GM23338 (cell line): ENCODE measurements at regions not wholly inside any gene's neighbourhood (a gene's known extent, or its start where the extent isn't known, plus 50 kb on each side); places are given as distances from the start of the nearest gene placed in this dataset.
A peak's percentile ranks its signal among the peaks of the same experiment; 100 is the strongest.

Experiments
- ATAC-seq: fragments of 200-7000 bp; cut with Tn5 transposase; 3 replicates; pipeline ENCODE4 v1.9.1; 2020
- DNase-seq: peaks from one replicate; pipeline ENCODE4 v3.0.0-alpha.2; 2015; ENCODE audit warnings: low spot score
- H2AFZ ChIP-seq: fragments of 200-600 bp; sonication (generic); 2 replicates; pipeline ENCODE4 v1.8.0; 2016; ENCODE audit warnings: antibody characterized with exemption, mild to moderate bottlenecking, moderate library complexity
- H3F3A ChIP-seq: fragments of 200-600 bp; sonication (generic); replicated peaks from 2 replicates; pipeline ENCODE4 v1.8.0; 2017; ENCODE audit warnings: antibody characterized with exemption, mixed run types, low read depth
- H3K27ac ChIP-seq: fragments of 200-600 bp; sonication (generic); 2 replicates; pipeline ENCODE4 v1.6.1; 2016; ENCODE audit warnings: low read depth
- H3K27me3 ChIP-seq: fragments of 200-600 bp; sonication (generic); 2 replicates; pipeline ENCODE4 v1.8.0; 2016; ENCODE audit warnings: mild to moderate bottlenecking, mixed run types, moderate library complexity; ENCODE audit not compliant: insufficient read depth
- H3K36me3 ChIP-seq: fragments of 200-600 bp; sonication (generic); 2 replicates; pipeline ENCODE4 v1.8.0; 2016; ENCODE audit warnings: mild to moderate bottlenecking; ENCODE audit not compliant: insufficient read depth
- H3K4me1 ChIP-seq: fragments of 200-600 bp; sonication (generic); 2 replicates; pipeline ENCODE4 v1.8.0; 2016; ENCODE audit warnings: mild to moderate bottlenecking, moderate library complexity; ENCODE audit not compliant: insufficient read depth
- H3K4me2 ChIP-seq: fragments of 200-600 bp; sonication (generic); 2 replicates; pipeline ENCODE4 v1.7.1; 2017; ENCODE audit warnings: mixed run types
- H3K4me3 ChIP-seq: fragments of 200-600 bp; sonication (generic); 2 replicates; pipeline ENCODE4 v1.6.1; 2016; ENCODE audit warnings: mixed run types
- H3K79me2 ChIP-seq: fragments of 200-600 bp; sonication (generic); replicated peaks from 2 replicates; pipeline ENCODE4 v1.8.0; 2017; ENCODE audit warnings: mild to moderate bottlenecking; ENCODE audit not compliant: insufficient read depth
- H3K9me2 ChIP-seq: fragments of 200-600 bp; sonication (generic); 2 replicates; pipeline ENCODE4 v1.8.0; 2017; ENCODE audit not compliant: insufficient read depth
- H4K20me1 ChIP-seq: fragments of 200-600 bp; sonication (generic); replicated peaks from 2 replicates; pipeline ENCODE4 v1.8.0; 2017; ENCODE audit warnings: mild to moderate bottlenecking; ENCODE audit not compliant: insufficient read depth
- H3K27ac Mint-ChIP-seq: 2 replicates; pipeline ENCODE4 v1.8.0; 2020; ENCODE audit warnings: inconsistent platforms, mild to moderate bottlenecking, moderate library complexity, mixed read lengths
- H3K27me3 Mint-ChIP-seq: 3 replicates; pipeline ENCODE4 v1.8.0; 2022; ENCODE audit warnings: low read depth, mild to moderate bottlenecking, moderate library complexity, mixed read lengths, inconsistent platforms; ENCODE audit not compliant: insufficient read depth, poor library complexity
- H3K36me3 Mint-ChIP-seq: 3 replicates; pipeline ENCODE4 v1.8.0; 2021; ENCODE audit warnings: low read depth, mild to moderate bottlenecking, inconsistent platforms, moderate library complexity, mixed read lengths
- H3K4me1 Mint-ChIP-seq: 3 replicates; pipeline ENCODE4 v1.8.0; 2020; ENCODE audit warnings: mild to moderate bottlenecking, inconsistent platforms, mixed read lengths
- H3K4me3 Mint-ChIP-seq: 3 replicates; pipeline ENCODE4 v1.8.0; 2021; ENCODE audit warnings: moderate library complexity, mild to moderate bottlenecking, inconsistent platforms, mixed read lengths
- H3K9me3 Mint-ChIP-seq: 3 replicates; pipeline ENCODE4 v1.8.0; 2020; ENCODE audit warnings: moderate library complexity, mild to moderate bottlenecking, inconsistent platforms, mixed read lengths
- CREB1 ChIP-seq: fragments of 250-450 bp; sonication (Bioruptor Pico); IDR thresholded peaks from 2 replicates; pipeline ENCODE4 v1.5.0; 2020; ENCODE audit warnings: low read depth, mild to moderate bottlenecking, moderate library complexity
- EZH2 ChIP-seq: fragments of 200-600 bp; sonication (generic); IDR thresholded peaks from one replicate; pipeline ENCODE4 v1.8.0; 2017; ENCODE audit warnings: antibody characterized with exemption, mild to moderate bottlenecking, low read depth; ENCODE audit not compliant: unreplicated experiment
- EZH2phosphoT487 ChIP-seq: fragments of 200-600 bp; sonication (generic); IDR thresholded peaks from one replicate; pipeline ENCODE4 v1.8.1; 2018; ENCODE audit warnings: antibody characterized with exemption; ENCODE audit not compliant: unreplicated experiment
- JUNB ChIP-seq: IDR thresholded peaks from one replicate; pipeline ENCODE4 v1.6.1; 2016; ENCODE audit warnings: antibody characterized with exemption; ENCODE audit not compliant: unreplicated experiment
- NANOG ChIP-seq: IDR thresholded peaks from 2 replicates; pipeline ENCODE4 v1.6.1; 2016; ENCODE audit warnings: antibody characterized with exemption, borderline replicate concordance
- POLR2AphosphoS5 ChIP-seq: IDR thresholded peaks from 2 replicates; pipeline ENCODE4 v1.6.1; 2016; ENCODE audit warnings: antibody characterized with exemption, low read depth
- STAT1 ChIP-seq: IDR thresholded peaks from one replicate; pipeline ENCODE4 v1.6.1; 2016; ENCODE audit warnings: antibody characterized with exemption; ENCODE audit not compliant: unreplicated experiment
- ZNF114 ChIP-seq: fragments of 250-450 bp; sonication (Bioruptor Pico); IDR thresholded peaks from 2 replicates; pipeline ENCODE4 v1.5.0; 2020; ENCODE audit warnings: mild to moderate bottlenecking, moderate library complexity
- ZNF331 ChIP-seq: fragments of 250-450 bp; sonication (Bioruptor Pico); IDR thresholded peaks from 2 replicates; pipeline ENCODE4 v1.5.0; 2020; ENCODE audit warnings: low read depth, mild to moderate bottlenecking, moderate library complexity
- ZNF462 ChIP-seq: fragments of 250-450 bp; sonication (Bioruptor Pico); IDR thresholded peaks from 2 replicates; pipeline ENCODE4 v1.5.0; 2020; ENCODE audit warnings: mild to moderate bottlenecking, moderate library complexity
- TF ChIP-seq, protein P1 (sequence below), 2 experiments: fragments of 200-600 bp in 1 of 2; sonication (generic) in 1 of 2; conservative IDR thresholded peaks; 2 replicates each; pipeline versions ENCODE4 v1.5.1 to v1.6.1; 2016 to 2017; ENCODE audit warnings: antibody characterized with exemption in 2 of 2, low read depth in 2 of 2, mild to moderate bottlenecking in 2 of 2, moderate library complexity in 1 of 2
- TF ChIP-seq, protein P2 (sequence below): IDR thresholded peaks from 2 replicates; pipeline ENCODE4 v1.6.1; 2016; ENCODE audit warnings: antibody characterized with exemption
- TF ChIP-seq, protein P3 (sequence below): IDR thresholded peaks from one replicate; pipeline ENCODE4 v1.6.1; 2018; ENCODE audit warnings: antibody characterized with exemption; ENCODE audit not compliant: unreplicated experiment

DNA sequence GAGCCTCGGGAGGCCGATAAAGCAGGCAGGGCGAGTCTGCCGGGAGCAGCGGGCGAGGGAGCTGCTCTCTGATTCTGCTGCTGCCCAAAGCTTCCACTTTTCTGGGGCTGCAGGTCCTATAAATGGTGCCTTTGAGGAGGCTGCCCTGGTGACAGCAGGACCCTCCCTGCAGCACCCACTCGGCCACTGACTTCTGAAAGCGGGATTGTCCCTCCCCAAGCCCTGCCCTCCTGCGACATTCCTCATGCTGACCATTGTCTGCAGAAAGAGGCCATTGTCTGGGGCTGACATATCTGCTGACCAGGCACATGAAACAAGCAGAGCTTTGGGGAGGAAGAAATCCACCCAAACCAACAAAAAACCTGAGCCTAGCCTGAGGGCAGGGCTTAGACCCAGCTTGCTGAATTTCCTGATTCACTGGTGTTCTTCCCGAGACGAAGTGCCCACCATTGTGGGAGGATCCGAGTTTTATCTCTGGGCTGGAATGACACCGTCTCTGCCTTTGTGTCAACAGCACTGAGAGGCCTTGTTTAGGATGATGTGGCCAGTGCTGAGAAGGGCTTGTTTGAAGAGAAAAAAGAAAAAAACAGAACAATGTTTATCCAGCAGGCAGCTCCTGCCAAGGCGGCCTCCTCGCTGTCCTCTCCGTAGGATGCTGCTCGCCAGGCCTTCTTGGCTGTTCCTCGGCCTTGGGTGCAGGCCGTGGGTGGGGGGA is 129.7 kb downstream of the MYCN start:
- Histone ChIP-seq H3K36me3 (no peaks in the 10 kb centered on the region), H3K4me2 (no peak overlapping the region), H3F3A (no peaks in the 10 kb centered on the region), H3K4me3 (no peak overlapping the region), H4K20me1 (no peaks in the 10 kb centered on the region), H3K27ac (no peak overlapping the region), H3K79me2 (no peaks in the 10 kb centered on the region), H3K4me1 (0 out of 2 replicates have a peak, but pooled peaks cover 3% of the 10 kb centered on the region), H2AFZ (peak overlapping the region; percentile 97), H3K27me3 (no peaks in the 10 kb centered on the region), H3K9me2 (no peaks in the 10 kb centered on the region)
- H3K36me3 Mint-ChIP-seq, result peaks cover under 1% of the 10 kb centered on the region; the same call in 2 of the 3 replicates
- ATAC-seq (peak; percentile 48), DNase-seq (peak; percentile 17)
- peaks cover 10% of the 10 kb centered on the region for H3K4me1 Mint-ChIP-seq
- H3K27me3 Mint-ChIP-seq, result peaks cover 11% of the 10 kb centered on the region
- H3K27ac Mint-ChIP-seq, result no peak overlapping the region
- TF ChIP-seq ZNF114 (CRISPR knock-in tag) (no peak), EZH2 (no peak), ZNF462 (CRISPR knock-in tag) (no peak), JUNB (no peak), POLR2AphosphoS5 (no peak), CREB1 (CRISPR knock-in tag) (no peak), EZH2phosphoT487 (no peak), STAT1 (no peak), ZNF331 (CRISPR knock-in tag) (no peak), NANOG (no peak)
- TF ChIP-seq, protein P1, sequence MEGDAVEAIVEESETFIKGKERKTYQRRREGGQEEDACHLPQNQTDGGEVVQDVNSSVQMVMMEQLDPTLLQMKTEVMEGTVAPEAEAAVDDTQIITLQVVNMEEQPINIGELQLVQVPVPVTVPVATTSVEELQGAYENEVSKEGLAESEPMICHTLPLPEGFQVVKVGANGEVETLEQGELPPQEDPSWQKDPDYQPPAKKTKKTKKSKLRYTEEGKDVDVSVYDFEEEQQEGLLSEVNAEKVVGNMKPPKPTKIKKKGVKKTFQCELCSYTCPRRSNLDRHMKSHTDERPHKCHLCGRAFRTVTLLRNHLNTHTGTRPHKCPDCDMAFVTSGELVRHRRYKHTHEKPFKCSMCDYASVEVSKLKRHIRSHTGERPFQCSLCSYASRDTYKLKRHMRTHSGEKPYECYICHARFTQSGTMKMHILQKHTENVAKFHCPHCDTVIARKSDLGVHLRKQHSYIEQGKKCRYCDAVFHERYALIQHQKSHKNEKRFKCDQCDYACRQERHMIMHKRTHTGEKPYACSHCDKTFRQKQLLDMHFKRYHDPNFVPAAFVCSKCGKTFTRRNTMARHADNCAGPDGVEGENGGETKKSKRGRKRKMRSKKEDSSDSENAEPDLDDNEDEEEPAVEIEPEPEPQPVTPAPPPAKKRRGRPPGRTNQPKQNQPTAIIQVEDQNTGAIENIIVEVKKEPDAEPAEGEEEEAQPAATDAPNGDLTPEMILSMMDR (conservative IDR thresholded peaks at IDR 0.05; ENCODE audit: low read depth in 2 of 2), result no peak
- TF ChIP-seq, protein P2, sequence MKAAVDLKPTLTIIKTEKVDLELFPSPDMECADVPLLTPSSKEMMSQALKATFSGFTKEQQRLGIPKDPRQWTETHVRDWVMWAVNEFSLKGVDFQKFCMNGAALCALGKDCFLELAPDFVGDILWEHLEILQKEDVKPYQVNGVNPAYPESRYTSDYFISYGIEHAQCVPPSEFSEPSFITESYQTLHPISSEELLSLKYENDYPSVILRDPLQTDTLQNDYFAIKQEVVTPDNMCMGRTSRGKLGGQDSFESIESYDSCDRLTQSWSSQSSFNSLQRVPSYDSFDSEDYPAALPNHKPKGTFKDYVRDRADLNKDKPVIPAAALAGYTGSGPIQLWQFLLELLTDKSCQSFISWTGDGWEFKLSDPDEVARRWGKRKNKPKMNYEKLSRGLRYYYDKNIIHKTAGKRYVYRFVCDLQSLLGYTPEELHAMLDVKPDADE, result no peak
- TF ChIP-seq, protein P3, sequence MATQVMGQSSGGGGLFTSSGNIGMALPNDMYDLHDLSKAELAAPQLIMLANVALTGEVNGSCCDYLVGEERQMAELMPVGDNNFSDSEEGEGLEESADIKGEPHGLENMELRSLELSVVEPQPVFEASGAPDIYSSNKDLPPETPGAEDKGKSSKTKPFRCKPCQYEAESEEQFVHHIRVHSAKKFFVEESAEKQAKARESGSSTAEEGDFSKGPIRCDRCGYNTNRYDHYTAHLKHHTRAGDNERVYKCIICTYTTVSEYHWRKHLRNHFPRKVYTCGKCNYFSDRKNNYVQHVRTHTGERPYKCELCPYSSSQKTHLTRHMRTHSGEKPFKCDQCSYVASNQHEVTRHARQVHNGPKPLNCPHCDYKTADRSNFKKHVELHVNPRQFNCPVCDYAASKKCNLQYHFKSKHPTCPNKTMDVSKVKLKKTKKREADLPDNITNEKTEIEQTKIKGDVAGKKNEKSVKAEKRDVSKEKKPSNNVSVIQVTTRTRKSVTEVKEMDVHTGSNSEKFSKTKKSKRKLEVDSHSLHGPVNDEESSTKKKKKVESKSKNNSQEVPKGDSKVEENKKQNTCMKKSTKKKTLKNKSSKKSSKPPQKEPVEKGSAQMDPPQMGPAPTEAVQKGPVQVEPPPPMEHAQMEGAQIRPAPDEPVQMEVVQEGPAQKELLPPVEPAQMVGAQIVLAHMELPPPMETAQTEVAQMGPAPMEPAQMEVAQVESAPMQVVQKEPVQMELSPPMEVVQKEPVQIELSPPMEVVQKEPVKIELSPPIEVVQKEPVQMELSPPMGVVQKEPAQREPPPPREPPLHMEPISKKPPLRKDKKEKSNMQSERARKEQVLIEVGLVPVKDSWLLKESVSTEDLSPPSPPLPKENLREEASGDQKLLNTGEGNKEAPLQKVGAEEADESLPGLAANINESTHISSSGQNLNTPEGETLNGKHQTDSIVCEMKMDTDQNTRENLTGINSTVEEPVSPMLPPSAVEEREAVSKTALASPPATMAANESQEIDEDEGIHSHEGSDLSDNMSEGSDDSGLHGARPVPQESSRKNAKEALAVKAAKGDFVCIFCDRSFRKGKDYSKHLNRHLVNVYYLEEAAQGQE, result no peak
- no peak overlapping the region for H3K4me3 Mint-ChIP-seq
- H3K9me3 Mint-ChIP-seq, result peaks cover 4% of the 10 kb centered on the region; the same call in 2 of the 3 replicates
